ENCODE measurements at regions not wholly inside any gene's neighbourhood (a gene's known extent, or its start where the extent isn't known, plus 50 kb on each side); places are given as distances from the start of the nearest gene placed in this dataset.

- TF ChIP-seq EGR1 (IDR thresholded peaks at IDR 0.05; ENCODE audit: borderline replicate concordance, low read depth, low read length) (no peak), EP300 (IDR thresholded peaks at IDR 0.05; ENCODE audit: borderline replicate concordance in 1 of 2, low read depth in 2 of 2, low read length in 2 of 2) (no peak), CBX8 (IDR thresholded peaks at IDR 0.05; ENCODE audit: borderline replicate concordance, low read depth, low read length) (no peak)
These were observed 413.6 kb downstream of the ENC1 start (continued) for GRCh38 chr5:74226716-74227485.
